Stimulated activated CD8-positive, alpha-beta memory T cell treated with anti-CD3 and anti-CD28 coated beads, Interleukin-15, amount 100 ng/mL, for 4 hours (primary cell): ENCODE measurements at regions not wholly inside any gene's neighbourhood (a gene's known extent, or its start where the extent isn't known, plus 50 kb on each side); places are given as distances from the start of the nearest gene placed in this dataset.
"Not testable (repeated sequence)": the region's sequence is repeated elsewhere in the genome, so short reads cannot be mapped to it uniquely, and the experiment has no call there.

Experiments
- DNase-seq, 2 donors: peaks; one replicate each; pipeline ENCODE4 v3.0.0-alpha.2; 2020; ENCODE audit warnings: low read depth in 2 of 2

GRCh38 chr9:713091-713490, 128.4 kb upstream of the DMRT1 start:
- no peak for DNase-seq

GRCh38 chr9:714675-715074, 126.8 kb upstream of the DMRT1 start:
- no peak for DNase-seq

- no peak for DNase-seq
Observed at GRCh38 chr9:715300-715699, 126.2 kb upstream of the DMRT1 start.

- no peak for DNase-seq
Observed at GRCh38 chr9:715743-716400, 125.6 kb upstream of the DMRT1 start.

- DNase-seq, result no peak
Observed at GRCh38 chr9:717722-718121, 123.8 kb upstream of the DMRT1 start.

- no peak for DNase-seq
Observed at GRCh38 chr9:720239-720881, 121.1 kb upstream of the DMRT1 start.

GRCh38 chr9:722388-722980, 119.0 kb upstream of the DMRT1 start:
- no peak for DNase-seq

- DNase-seq, result not testable (repeated sequence)
Observed at GRCh38 chr9:724461-724860, 117.0 kb upstream of the DMRT1 start.

- no peak for DNase-seq
Observed at GRCh38 chr9:726005-726404, 115.5 kb upstream of the DMRT1 start.

GRCh38 chr9:727767-728166, 113.7 kb upstream of the DMRT1 start:
- DNase-seq, result no peak

GRCh38 chr9:728535-728934, 113.0 kb upstream of the DMRT1 start:
- DNase-seq, result no peak

GRCh38 chr9:731474-731873, 110.0 kb upstream of the DMRT1 start:
- no peak for DNase-seq

GRCh38 chr9:734831-735511, 106.5 kb upstream of the DMRT1 start:
- no peak for DNase-seq

GRCh38 chr9:737400-738120, 103.9 kb upstream of the DMRT1 start:
- DNase-seq, result no peak

GRCh38 chr9:738209-738915, 103.1 kb upstream of the DMRT1 start:
- DNase-seq, result no peak

- DNase-seq, result no peak
Observed at GRCh38 chr9:739362-739761, 102.1 kb upstream of the DMRT1 start.

GRCh38 chr9:740221-740620, 101.3 kb upstream of the DMRT1 start:
- no peak for DNase-seq

GRCh38 chr9:742104-742503, 99.4 kb upstream of the DMRT1 start:
- no peak for DNase-seq

GRCh38 chr9:742914-743589, 98.4 kb upstream of the DMRT1 start:
- DNase-seq, result no peak

- DNase-seq, result no peak
Observed at GRCh38 chr9:744046-744712, 97.3 kb upstream of the DMRT1 start.
